H9 (cell line): ENCODE measurements at regions not wholly inside any gene's neighbourhood (a gene's known extent, or its start where the extent isn't known, plus 50 kb on each side); places are given as distances from the start of the nearest gene placed in this dataset.

Source experiments
- DNase-seq: peaks from one replicate; pipeline ENCODE4 v3.0.0-alpha.2; 2017
- H2AFZ ChIP-seq: one replicate; pipeline ENCODE4 v1.6.1; 2013; ENCODE audit warnings: mild to moderate bottlenecking, low read length, control low read depth, moderate library complexity
- H2AK5ac ChIP-seq: 2 replicates; pipeline ENCODE4 v1.6.1; 2013; ENCODE audit warnings: low read length, control low read depth, mixed read lengths; ENCODE audit not compliant: insufficient read length
- H2BK120ac ChIP-seq: one replicate; pipeline ENCODE4 v1.6.1; 2013; ENCODE audit warnings: low read depth, mild to moderate bottlenecking, low read length, control low read depth, inconsistent platforms; ENCODE audit not compliant: poor library complexity, severe bottlenecking
- H2BK12ac ChIP-seq: 2 replicates; pipeline ENCODE4 v1.6.1; 2013; ENCODE audit warnings: low read length, control low read depth, mixed read lengths, low read depth; ENCODE audit not compliant: insufficient read length
- H2BK15ac ChIP-seq: 2 replicates; pipeline ENCODE4 v1.6.1; 2013; ENCODE audit warnings: low read depth, low read length, control low read depth
- H2BK20ac ChIP-seq: one replicate; pipeline ENCODE4 v1.6.1; 2013; ENCODE audit warnings: low read depth, mild to moderate bottlenecking, low read length, control low read depth, inconsistent platforms; ENCODE audit not compliant: poor library complexity, severe bottlenecking
- H2BK5ac ChIP-seq: 2 replicates; pipeline ENCODE4 v1.6.1; 2013; ENCODE audit warnings: low read length, control low read depth, mixed read lengths; ENCODE audit not compliant: insufficient read length
- H3K14ac ChIP-seq: 2 replicates; pipeline ENCODE4 v1.6.1; 2013; ENCODE audit warnings: low read length, control low read depth; ENCODE audit not compliant: insufficient read depth
- H3K18ac ChIP-seq: 2 replicates; pipeline ENCODE4 v1.6.1; 2013; ENCODE audit warnings: low read depth, mild to moderate bottlenecking, mixed read lengths, low read length, control low read depth; ENCODE audit not compliant: insufficient read length
- H3K23ac ChIP-seq: 2 replicates; pipeline ENCODE4 v1.6.1; 2013; ENCODE audit warnings: low read length, control low read depth, mixed read lengths, low read depth; ENCODE audit not compliant: insufficient read length
- H3K23me2 ChIP-seq: 2 replicates; pipeline ENCODE4 v1.6.1; 2013; ENCODE audit warnings: low read depth, mild to moderate bottlenecking, mixed read lengths, low read length, control low read depth; ENCODE audit not compliant: insufficient read length, poor library complexity, severe bottlenecking
- H3K27ac ChIP-seq: 2 replicates; pipeline ENCODE4 v1.5.1; 2013; ENCODE audit warnings: low read length, control low read depth, mixed read lengths, low read depth; ENCODE audit not compliant: insufficient read length
- H3K27me3 ChIP-seq: 2 replicates; pipeline ENCODE4 v1.6.1; 2013; ENCODE audit warnings: low read length, control low read depth, inconsistent platforms; ENCODE audit not compliant: insufficient read depth
- H3K4ac ChIP-seq: 2 replicates; pipeline ENCODE4 v1.6.1; 2013; ENCODE audit warnings: low read depth, mild to moderate bottlenecking, control low read depth, inconsistent platforms, low read length, moderate library complexity
- H3K4me1 ChIP-seq: 2 replicates; pipeline ENCODE4 v1.6.1; 2013; ENCODE audit warnings: low read length, control low read depth, inconsistent platforms; ENCODE audit not compliant: insufficient read depth
- H3K4me2 ChIP-seq: 2 replicates; pipeline ENCODE4 v1.6.1; 2013; ENCODE audit warnings: low read length, control low read depth, mixed read lengths; ENCODE audit not compliant: insufficient read length, insufficient read depth
- H3K56ac ChIP-seq: 2 replicates; pipeline ENCODE4 v1.6.1; 2013; ENCODE audit warnings: low read depth, mild to moderate bottlenecking, mixed read lengths, low read length, control low read depth; ENCODE audit not compliant: insufficient read length
- H3K79me1 ChIP-seq: 2 replicates; pipeline ENCODE4 v1.6.1; 2013; ENCODE audit warnings: low read depth, mild to moderate bottlenecking, moderate library complexity, low read length, control low read depth, inconsistent platforms; ENCODE audit not compliant: insufficient read depth, poor library complexity, severe bottlenecking
- H3K79me2 ChIP-seq: 2 replicates; pipeline ENCODE4 v1.6.1; 2013; ENCODE audit warnings: low read length, control low read depth, inconsistent platforms; ENCODE audit not compliant: insufficient read depth
- H3K9ac ChIP-seq: 2 replicates; pipeline ENCODE4 v1.6.1; 2013; ENCODE audit warnings: low read length, control low read depth, mixed read lengths; ENCODE audit not compliant: insufficient read length; ENCODE audit errors: extremely low read depth
- H3K9me3 ChIP-seq: one replicate; pipeline ENCODE4 v1.6.1; 2013; ENCODE audit warnings: low read depth, low read length, inconsistent platforms; ENCODE audit not compliant: control insufficient read depth
- H3T11ph ChIP-seq: one replicate; pipeline ENCODE4 v1.6.1; 2013; ENCODE audit warnings: mild to moderate bottlenecking, low read length, control low read depth, inconsistent platforms
- H4K20me1 ChIP-seq: one replicate; pipeline ENCODE4 v1.6.1; 2013; ENCODE audit not compliant: control insufficient read depth, insufficient read length, insufficient read depth
- H4K5ac ChIP-seq: 2 replicates; pipeline ENCODE4 v1.6.1; 2013; ENCODE audit warnings: low read depth, mild to moderate bottlenecking, mixed read lengths, low read length, control low read depth; ENCODE audit not compliant: insufficient read length
- H4K8ac ChIP-seq: replicated peaks from 2 replicates; pipeline ENCODE4 v1.6.1; 2013; ENCODE audit warnings: low read length, control low read depth, mixed read lengths, low read depth; ENCODE audit not compliant: insufficient read length
- H4K91ac ChIP-seq: 2 replicates; pipeline ENCODE4 v1.6.1; 2013; ENCODE audit warnings: low read depth, mild to moderate bottlenecking, moderate library complexity, mixed read lengths, low read length, control low read depth; ENCODE audit not compliant: insufficient read length
- H3K27ac Mint-ChIP-seq, 3 experiments: 2 replicates in 2 of 3; 3 replicates in 1 of 3; pipeline ENCODE4 v1.8.0; 2020 to 2021; ENCODE audit warnings: mixed read lengths in 3 of 3, mild to moderate bottlenecking in 1 of 3, moderate library complexity in 1 of 3
- H3K27me3 Mint-ChIP-seq: 2 replicates; pipeline ENCODE4 v1.8.0; 2021; ENCODE audit warnings: low read depth, mild to moderate bottlenecking, moderate library complexity, mixed read lengths
- H3K36me3 Mint-ChIP-seq, 3 experiments: 2 replicates in 2 of 3; 3 replicates in 1 of 3; pipeline ENCODE4 v1.8.0; 2020 to 2021; ENCODE audit warnings: low read depth in 3 of 3, mixed read lengths in 3 of 3; ENCODE audit not compliant: insufficient read depth in 1 of 3
- H3K4me1 Mint-ChIP-seq, 2 experiments: 2 replicates each; pipeline ENCODE4 v1.8.0; 2020; ENCODE audit warnings: mixed read lengths in 2 of 2
- H3K4me3 Mint-ChIP-seq, 2 experiments: 2 replicates in 1 of 2; 3 replicates in 1 of 2; pipeline ENCODE4 v1.8.0; 2020 to 2021; ENCODE audit warnings: mild to moderate bottlenecking in 2 of 2, mixed read lengths in 2 of 2, moderate library complexity in 1 of 2
- H3K9me3 Mint-ChIP-seq, 2 experiments: 2 replicates in 1 of 2; 3 replicates in 1 of 2; pipeline ENCODE4 v1.8.0; 2020; ENCODE audit warnings: mild to moderate bottlenecking in 2 of 2, mixed read lengths in 2 of 2, moderate library complexity in 1 of 2
- CTCF ChIP-seq: fragments of 200-600 bp; sonication (generic); conservative IDR thresholded peaks from 3 replicates; pipeline ENCODE4 v1.8.0; 2021; ENCODE audit warnings: antibody characterized with exemption, mild to moderate bottlenecking
- WGBS: extraction: QIAGEN DNeasy Blood & Tissue Kit; methylation state at CpG from one replicate; pipeline ENCODE4 v1.1.7; 2013; ENCODE audit warnings: missing lambda C conversion rate, low lambda C conversion rate, mixed read lengths; ENCODE audit not compliant: insufficient read length; ENCODE audit errors: extremely low coverage; 5-methylcytosine and 5-hydroxymethylcytosine counted together

DNA sequence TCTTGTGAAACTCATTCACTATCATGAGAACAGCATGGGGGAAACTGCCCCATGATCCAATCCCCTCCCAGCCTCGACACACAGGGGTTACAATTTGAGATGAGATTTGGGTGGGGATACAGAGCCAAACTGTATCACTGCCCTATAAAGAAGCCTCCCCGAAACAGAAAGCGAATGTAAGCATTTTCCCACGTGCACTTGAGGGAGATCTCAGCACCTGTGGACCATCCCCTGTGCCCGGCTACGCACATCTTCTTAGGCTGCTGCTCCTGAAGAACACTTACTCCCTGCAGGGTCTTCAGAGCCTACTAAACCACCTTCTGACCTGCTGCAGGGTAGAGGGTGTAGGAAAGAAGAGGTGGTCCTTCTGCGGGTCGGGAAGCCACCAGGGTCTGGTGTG, 410.2 kb upstream of the IRX2 start:
- Histone ChIP-seq H3K27me3 (no peaks in the 10 kb centered on the region), H3K23ac (no peak overlapping the region), H3K14ac (no peak overlapping the region), H2AFZ (no peak overlapping the region), H3K56ac (no peak overlapping the region), H4K20me1 (no peaks in the 10 kb centered on the region), H2BK15ac (no peak overlapping the region), H4K5ac (no peak overlapping the region), H4K8ac (no peak overlapping the region), H3K27ac (no peak overlapping the region), H3T11ph (no peak overlapping the region), H2AK5ac (no peak overlapping the region), H3K4me2 (no peak overlapping the region), H3K9ac (no peak overlapping the region), H3K9me3 (no peaks in the 10 kb centered on the region), H2BK12ac (no peak overlapping the region), H3K23me2 (no peaks in the 10 kb centered on the region), H4K91ac (no peak overlapping the region), H3K79me1 (no peaks in the 10 kb centered on the region), H3K79me2 (no peaks in the 10 kb centered on the region), H3K4me1 (no peaks in the 10 kb centered on the region), H3K4ac (no peak overlapping the region), H3K18ac (no peak overlapping the region), H2BK5ac (no peak overlapping the region), H2BK20ac (no peak overlapping the region), H2BK120ac (no peak overlapping the region)
- Mint-ChIP-seq H3K9me3 (peaks cover 10 to 13% of the 10 kb centered on the region in 2 experiments), H3K27ac (no peak overlapping the region; a peak in 1 of 7 replicates), H3K36me3 (peaks cover 8 to 9% (median 8%) of the 10 kb centered on the region in 3 experiments; a peak in 6 of 7 replicates), H3K27me3 (peaks cover 8% of the 10 kb centered on the region), H3K4me1 (no peaks in the 10 kb centered on the region; a peak in 1 of 4 replicates), H3K4me3 (no peak overlapping the region)
- no CpG with 5 or more reads among the region's 8 CpGs for WGBS
- DNase-seq: no peak
- TF ChIP-seq CTCF: no peak
